NOMO-1 treated with DMSO at 0.1 percent for 48 hours (cell line): ENCODE measurements at regions not wholly inside any gene's neighbourhood (a gene's known extent, or its start where the extent isn't known, plus 50 kb on each side); places are given as distances from the start of the nearest gene placed in this dataset.

ENCODE experiments used
- DNase-seq: peaks from one replicate; lab custom pipeline; 2025; ENCODE audit not compliant: unreplicated experiment; lab: John Stamatoyannopoulos, UW

DNA sequence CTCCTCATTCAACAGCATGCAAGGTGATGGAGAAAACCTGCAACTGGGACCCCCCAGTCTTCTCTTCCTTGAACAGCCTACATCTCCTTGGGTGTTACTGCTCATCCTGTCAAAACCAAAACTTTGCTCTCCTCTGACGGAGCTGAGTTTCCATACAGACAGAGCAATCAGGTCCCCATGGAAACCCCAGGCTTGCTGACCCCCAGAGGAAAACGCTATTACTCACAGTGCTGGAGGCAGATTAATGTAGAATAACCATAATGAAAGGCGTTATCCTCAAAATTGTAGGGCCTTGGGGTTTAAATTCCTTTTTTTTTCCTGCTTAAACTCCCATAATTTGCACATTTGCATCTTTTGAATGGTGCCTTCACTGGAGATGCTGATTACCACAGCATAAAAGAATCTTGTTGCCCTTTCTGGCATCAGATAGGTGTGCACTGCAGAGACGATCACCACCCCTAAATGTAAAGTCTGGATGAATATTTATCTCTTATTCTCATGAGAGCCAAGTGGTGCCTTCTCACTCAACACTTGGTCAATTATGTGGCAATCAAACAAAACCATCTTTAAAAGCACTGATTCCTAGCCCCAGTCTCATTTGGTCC is 126.3 kb downstream of the MSX2 start:
- DNase-seq = no peak

DNA sequence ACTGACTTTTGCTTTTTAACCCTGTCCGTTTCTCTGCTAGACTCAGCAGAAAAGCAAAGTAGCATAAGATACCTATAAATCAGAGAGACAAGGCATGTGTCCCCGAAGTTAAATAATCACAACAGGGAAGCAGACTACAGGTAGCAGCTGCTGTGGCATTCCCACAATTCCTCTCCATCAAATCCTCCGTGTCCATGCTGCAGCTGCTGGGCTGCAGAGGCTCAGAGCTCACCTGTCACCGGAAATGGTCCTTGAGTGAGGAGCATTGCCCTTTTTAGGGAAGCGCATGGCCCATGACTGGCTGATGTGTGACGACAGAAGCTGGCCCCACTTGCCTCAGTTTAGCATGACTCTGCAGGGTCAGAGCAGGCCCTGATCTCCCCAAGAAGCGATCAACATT is 125.0 kb downstream of the MSX2 start:
- DNase-seq = no peak

DNA sequence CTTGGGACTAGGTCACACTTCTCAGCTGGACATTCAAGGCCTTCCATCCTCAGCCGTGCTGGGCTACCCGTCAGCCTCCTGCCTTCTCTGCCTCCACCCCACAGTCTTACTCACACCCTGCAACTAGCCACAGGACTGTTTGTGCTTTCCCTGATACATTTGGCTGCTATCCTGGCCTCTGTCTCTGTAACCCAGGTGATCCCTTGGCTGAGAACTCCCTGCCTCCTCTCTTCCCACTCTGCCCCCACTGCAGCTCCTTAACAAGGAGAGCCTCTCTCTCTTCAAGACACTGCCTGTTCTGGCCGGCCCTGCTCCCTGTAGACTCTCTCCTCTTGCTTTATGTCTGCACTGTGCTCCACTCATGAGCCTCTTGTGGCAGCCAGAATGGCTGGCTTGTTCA is 120.6 kb downstream of the MSX2 start:
- DNase-seq = no peak

DNA sequence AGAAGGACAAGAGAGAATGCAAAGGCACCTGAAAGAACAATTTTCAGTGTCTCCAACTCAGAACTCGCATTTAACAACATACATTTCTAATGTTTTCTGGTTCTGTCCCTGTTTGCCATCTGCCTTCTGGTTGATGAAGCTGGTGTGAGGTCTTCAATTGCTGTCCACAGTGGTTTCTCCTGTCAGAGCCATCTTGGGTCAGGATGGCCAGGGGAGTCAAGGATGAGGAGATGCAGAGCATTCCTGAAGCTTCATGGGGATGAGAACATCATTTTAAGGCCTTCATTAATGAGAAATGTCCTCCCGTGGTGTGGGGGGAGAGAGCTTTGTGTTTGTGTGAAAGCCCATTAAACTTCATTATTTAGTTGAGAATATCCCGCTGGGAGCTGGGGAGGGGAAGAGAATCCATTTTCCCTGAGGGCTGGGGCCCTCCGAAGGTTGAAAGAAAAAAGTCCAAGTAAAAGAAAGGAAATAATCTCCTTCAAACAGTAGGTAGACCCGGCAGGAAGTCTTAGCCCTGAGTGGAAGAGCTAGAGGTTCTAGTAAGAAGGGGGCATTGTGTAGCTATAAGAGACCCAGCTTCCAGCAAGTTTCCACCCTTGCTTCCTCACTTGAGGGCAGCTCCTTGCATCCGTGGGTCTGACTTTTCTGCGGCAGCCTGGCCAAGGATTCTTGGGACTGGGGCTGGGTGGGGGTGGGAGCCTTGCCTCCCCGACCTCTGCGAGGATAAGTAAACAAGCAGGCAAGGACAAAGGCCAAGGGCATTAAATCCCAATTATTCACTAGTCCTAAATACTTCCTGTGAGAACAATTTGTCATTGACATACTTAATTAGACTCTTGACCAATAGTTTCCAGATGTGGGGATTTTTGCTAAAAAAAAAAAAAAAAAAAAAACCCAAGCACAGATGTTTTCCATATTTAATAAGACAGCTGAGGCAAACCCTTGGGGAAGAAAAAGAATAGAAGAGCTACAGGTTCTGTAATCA is 119.2 kb downstream of the MSX2 start:
- DNase-seq = no peak

DNA sequence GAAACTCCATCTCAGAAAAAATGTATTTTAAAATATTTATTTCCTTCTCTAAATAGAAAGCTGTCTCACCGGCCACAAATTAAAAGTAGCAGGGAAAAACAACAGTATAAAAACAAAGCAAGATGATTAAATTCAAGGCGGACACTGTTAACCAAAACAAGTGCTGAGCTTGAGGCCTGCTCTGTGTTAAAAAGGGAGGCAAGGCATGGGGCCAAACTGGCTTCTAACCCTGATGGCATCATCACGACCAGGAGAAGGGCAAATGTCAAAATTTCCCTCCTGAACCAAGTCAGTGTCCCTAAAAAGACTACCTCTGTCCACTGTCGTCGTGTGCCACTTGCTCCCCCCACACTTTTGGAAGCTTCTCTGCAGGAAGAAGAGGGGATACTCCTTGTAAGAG is 116.1 kb downstream of the MSX2 start:
- no peak for DNase-seq

DNA sequence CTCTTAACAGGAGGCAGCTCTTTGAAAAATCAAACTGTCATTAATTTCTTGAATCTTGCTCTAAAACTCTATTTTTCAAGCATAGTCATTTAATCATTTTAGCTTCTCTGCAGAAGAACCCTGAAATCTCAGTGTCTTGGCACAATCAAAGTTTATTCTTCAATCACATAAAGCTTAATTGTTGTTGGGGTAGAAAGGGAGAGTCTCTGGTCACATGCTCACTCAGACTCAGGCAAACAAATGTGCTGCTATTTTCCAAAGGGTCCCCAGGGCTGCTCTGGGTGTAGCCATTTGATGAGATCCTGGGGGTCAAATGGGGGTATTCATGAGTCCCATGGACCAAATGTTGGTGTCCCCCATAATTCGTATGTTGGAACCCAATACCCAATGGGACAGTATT is 114.8 kb downstream of the MSX2 start:
- DNase-seq = no peak

DNA sequence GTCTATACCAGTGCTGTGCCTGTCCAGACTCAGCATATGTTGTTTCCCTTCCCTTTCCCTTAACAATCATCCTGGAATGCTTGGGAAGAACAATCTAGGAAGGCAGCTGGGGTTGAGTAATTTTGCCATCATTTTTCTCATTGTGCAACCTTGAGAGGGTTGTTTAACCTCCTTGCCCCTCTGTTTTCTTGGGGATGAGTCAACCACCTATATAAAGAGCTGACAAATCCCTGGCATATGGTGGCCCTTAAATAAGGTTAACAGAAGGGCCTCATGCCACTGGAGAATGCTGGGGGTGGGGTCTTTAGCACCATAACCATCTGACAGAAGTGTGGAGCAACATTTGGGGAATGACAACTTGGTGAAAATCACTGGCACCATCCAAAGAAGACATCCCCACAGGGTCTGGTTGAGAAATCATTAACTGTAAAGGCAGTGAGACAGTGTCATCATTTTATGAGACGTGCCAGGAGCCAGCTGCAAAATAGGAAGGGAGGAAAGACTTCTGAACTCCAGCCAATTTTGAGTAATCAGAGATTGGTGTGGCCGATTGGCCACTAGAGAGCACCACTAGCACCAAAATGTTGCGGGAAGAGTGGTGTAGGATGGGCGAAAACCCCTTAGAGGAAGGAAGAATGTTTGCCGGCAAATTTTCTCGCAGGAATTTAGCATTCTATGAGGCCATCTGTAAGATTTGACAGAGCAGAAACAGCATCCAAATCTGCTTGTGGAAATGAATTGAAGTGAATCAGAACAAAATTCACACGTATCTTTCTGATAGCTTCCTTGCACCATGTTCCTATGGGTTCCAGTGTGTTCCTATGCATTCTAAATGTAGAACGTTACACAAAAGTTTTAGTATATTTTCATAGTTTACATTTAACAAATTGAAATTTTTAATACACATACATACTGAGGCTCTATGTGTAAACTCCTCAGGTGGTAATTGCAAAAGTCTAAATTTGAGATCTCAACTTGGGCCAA is 113.8 kb downstream of the MSX2 start:
- peak; percentile 29 for DNase-seq

DNA sequence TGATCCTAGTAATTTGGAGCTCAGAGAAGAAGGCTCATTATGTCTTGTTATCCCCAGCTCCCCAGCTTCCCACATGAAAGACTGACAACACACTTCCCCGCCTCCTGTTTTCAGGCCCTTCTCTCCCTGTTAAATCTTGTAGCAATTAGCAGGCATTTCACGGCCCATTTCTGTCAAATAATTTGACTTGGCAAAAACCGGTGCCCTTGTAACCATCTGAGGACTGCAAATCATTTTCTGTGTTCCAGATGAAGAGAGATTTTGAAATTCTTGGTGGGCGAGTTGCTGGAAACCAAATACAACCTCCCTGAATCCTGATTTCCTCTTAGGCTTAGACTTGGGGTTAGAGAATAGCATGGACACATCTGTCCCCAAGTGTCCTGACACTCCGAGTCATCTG is 109.7 kb downstream of the MSX2 start:
- no peak for DNase-seq

DNA sequence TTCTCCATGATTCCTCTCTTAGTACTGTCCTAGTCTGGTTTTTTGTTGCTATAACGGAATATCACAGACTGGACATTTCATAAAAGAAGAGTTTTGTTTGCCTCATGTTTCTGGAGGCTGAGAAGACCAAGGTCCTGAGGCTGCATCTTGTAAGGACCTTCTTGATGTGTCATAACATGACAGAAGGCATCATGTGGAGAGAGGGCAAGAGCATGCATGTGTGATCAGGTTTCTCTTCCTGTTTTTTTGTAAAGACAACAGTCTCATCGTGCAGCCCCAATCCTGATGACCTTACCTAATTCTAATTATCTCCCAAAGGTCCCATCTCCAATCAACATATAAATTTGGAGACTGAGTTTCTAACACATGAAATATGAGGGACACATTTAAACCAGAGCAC is 108.4 kb downstream of the MSX2 start:
- DNase-seq = peak; percentile 60

DNA sequence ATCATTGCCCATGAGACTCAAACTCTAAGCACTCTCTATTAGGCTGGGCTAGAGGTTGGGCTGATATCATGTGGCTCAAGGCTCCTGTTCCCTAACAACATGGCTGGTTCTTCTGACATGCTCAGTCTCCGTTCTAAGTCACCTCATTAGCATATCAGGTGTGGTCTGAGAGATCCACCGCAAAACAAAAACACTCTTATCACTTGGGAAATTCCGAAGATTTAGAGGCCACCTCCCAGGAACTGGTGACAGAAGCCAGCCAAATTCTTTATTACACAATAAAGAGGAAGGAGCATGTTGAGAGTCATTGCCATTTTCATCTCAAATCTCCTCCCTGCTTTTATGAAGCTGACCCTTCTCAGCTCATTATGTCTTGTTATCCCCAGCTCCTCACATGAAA is 107.6 kb downstream of the MSX2 start:
- DNase-seq = no peak

DNA sequence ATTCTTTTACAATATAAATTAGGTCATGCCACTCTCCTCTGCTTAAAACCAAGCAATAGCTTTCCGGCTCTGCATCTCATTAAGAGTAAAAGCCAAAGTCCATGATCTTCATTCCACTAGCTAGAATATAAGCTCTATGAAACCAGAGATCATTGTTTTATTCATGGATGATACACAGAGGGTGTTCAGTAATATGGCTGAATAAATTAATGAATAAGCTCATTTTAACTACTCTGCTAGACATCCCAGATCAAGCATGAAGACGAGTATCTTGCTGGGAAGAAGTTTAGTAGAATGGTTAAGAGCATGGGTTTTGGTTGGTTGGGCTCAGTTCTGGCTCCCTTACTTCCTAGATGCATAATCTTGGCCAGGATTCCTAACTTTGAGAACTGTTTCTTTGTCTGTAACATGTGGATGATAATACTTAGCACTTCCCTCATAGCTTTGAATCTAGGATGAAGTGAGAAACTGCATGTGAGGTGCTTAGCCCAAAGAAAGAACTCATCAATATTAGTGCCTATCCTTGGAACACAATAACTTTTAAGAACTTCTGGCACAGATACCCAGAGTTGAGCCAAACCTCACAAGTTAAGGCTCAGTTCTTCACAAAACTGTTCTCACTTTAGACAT is 106.8 kb downstream of the MSX2 start:
- no peak for DNase-seq

DNA sequence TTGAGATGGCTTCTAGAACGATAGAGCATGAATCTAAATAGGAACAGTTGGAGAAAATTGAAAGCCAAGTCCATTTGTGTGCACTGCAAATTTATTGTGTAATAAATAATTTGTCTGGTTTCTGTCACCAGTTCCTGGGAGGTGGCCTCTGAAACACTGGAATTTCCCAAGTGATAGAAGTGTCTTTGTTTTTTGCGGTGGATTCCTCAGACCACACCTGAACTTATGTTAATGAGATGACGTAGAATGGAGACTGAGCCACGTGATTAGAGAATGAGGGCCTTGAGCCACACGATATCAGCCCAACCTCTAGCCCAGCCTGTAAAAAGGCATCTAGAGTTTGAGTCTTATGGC is 105.1 kb downstream of the MSX2 start:
- no peak for DNase-seq

DNA sequence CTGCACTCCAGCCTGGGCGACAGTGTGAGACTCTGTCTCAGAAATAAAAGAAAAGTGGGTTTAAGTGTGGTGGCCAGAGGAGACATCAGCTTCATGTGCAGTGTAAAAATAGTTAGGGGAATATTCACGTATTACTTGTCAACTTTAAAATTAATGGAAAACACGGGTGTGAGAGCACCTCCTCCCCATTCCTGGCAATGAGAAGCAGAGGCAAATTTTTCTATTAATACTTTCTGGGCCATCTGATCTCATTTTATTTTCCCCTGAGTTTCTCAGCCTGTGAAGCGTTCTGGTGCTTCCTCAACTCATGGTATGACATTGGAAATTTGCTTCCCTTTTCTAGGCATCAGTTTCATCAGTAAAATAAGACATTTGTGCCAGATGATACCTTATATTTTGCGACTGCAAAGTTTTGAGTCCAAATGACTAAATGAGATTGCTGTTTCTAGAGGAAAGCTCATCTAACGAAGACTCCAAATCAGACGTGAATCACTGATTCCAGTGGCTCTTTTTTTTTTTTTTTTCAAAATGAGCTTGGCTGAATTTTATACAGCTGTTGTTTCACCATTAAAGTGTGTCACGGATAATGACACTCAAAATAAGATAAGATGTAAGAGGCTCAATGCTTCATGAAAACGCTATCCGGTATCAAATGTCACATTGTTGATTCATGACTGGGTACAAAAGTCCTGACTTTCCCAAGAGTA is 104.6 kb downstream of the MSX2 start:
- no peak for DNase-seq

DNA sequence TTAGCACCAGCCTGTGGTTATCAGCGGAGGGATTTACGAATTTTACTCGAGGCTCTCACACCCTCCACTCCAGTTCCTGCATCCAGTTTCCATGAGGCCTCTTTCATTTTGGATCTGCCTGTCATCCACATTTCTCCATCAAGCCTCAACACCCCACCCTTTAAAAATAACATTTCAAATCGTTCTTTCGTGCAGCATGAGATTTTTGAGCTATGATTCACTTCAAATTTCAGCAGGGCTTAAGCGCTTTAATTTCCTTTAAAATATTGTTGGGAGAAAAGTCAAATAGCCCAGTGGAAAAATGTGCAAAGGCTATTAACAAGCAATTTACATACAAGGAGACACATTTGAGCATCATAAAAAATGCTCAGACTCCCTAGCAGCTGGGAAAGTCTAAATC is 103.2 kb downstream of the MSX2 start:
- DNase-seq = no peak

DNA sequence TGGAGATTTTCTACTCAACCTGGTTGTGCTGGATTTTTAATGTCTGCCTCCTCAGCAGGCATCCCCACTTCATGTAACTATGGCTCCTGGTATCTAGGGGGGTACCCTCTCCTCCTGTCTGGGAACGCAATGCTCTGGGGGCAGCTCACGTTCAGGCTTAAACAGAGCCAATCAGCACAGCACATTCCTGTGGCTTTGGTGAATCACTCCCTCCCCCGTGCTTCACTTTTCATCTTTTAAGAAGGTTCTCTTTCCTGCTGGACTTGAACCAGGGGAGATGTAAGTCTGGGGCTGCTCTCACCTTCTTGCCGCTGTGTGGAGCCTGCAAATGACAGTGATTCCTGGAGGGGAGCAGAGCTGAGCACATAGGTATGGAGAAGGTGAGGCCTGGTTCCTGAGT is 101.2 kb downstream of the MSX2 start:
- DNase-seq = no peak

DNA sequence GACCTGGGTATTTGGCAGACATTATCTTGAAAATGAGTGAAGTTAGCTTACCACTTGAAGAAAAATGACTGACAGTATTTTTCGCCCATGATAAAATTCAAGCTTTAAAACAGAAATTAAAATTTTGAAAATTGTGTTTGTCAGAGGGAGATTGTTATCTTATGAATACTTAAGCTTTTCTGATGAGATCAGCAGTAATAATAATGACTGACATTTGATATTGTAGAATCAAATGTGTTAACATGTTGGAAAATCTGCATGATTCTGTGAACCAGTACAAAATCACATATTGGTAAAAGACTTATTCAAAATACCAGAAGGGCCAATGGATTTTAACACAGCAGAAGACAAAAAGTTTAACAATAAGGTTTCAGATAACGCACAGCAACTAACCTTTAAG is 94.0 kb downstream of the MSX2 start:
- no peak for DNase-seq

DNA sequence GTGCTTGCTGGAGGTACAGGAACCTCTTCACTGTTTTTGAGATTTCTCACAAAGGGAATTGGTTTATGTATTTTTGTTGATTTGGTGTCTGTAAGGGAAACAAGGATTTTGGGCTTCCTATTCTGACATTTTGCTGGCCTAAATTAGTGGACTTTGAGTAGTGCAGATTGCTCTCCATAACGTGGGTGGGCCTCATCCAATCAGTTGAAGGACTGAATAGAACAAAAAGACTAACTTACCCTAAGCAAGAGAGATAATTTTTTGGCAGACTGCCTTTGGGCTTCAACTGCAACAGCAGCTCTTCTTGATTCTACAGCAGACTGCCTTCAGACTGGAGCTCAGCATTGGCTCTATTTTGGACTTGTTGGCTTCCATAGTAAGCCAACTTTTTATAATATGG is 93.2 kb downstream of the MSX2 start:
- DNase-seq = no peak

DNA sequence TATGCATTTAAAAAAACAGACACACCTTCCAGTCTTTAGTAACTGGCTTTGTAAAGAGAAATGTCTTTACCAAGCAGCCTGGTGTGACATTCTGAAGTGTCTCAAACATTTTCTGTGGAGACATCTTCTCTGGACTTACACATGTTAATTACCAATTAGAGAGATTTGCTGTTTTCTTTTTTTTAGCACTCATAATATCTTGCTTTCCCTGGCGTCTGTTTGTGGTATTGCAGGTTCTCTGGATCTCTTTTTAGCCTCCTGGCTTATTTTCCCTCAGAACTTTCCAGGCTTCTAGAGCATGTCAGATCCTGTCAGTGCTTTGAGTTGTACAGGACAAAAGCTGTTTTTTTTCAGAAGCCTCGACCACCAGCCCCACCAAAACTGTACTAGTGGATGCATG is 92.5 kb downstream of the MSX2 start:
- no peak for DNase-seq

DNA sequence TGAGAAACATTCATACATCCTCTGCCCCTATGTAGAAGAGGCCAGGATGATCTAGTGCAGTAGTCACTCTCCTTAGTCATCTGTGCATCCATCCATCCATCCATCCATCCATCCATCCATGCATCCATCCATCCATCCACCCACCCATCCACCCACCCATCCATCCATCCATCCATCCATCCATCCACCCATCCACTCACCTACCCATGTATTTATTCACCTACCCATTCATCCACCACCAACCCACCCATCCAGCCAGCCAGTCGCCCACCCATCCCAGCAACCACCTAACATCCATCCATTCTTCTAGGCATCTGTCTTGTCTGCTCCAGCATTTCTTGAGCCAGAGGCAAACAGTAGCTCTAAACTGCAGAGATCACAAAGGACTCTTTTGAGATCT is 87.1 kb downstream of the MSX2 start:
- no peak for DNase-seq

DNA sequence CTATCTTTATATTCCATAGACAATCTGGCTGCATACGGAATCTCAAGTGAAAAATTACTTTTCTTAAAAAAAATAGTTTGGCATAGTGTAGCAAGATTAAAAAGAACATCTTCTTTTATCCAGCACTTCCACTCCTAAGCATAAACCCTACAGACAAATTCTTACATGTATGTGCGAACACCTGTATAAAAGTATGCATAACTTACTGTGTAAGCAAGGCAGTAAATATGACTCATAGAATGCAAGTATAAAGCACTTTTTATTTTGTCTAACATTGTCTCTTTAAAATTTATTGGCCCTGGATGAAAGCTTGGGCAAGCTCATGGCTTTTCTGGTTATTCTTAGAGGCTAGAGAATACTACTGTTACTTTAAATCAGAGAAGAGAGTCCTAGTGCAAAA is 86.4 kb downstream of the MSX2 start:
- no peak for DNase-seq
